H9 (cell line): ENCODE measurements at regions not wholly inside any gene's neighbourhood (a gene's known extent, or its start where the extent isn't known, plus 50 kb on each side); places are given as distances from the start of the nearest gene placed in this dataset.

Source experiments
- DNase-seq: peaks from one replicate; pipeline ENCODE4 v3.0.0-alpha.2; 2017
- H2AFZ ChIP-seq: one replicate; pipeline ENCODE4 v1.6.1; 2013; ENCODE audit warnings: mild to moderate bottlenecking, low read length, control low read depth, moderate library complexity
- H2AK5ac ChIP-seq: 2 replicates; pipeline ENCODE4 v1.6.1; 2013; ENCODE audit warnings: low read length, control low read depth, mixed read lengths; ENCODE audit not compliant: insufficient read length
- H2BK120ac ChIP-seq: one replicate; pipeline ENCODE4 v1.6.1; 2013; ENCODE audit warnings: low read depth, mild to moderate bottlenecking, low read length, control low read depth, inconsistent platforms; ENCODE audit not compliant: poor library complexity, severe bottlenecking
- H2BK12ac ChIP-seq: 2 replicates; pipeline ENCODE4 v1.6.1; 2013; ENCODE audit warnings: low read length, control low read depth, mixed read lengths, low read depth; ENCODE audit not compliant: insufficient read length
- H2BK15ac ChIP-seq: 2 replicates; pipeline ENCODE4 v1.6.1; 2013; ENCODE audit warnings: low read depth, low read length, control low read depth
- H2BK20ac ChIP-seq: one replicate; pipeline ENCODE4 v1.6.1; 2013; ENCODE audit warnings: low read depth, mild to moderate bottlenecking, low read length, control low read depth, inconsistent platforms; ENCODE audit not compliant: poor library complexity, severe bottlenecking
- H2BK5ac ChIP-seq: 2 replicates; pipeline ENCODE4 v1.6.1; 2013; ENCODE audit warnings: low read length, control low read depth, mixed read lengths; ENCODE audit not compliant: insufficient read length
- H3K14ac ChIP-seq: 2 replicates; pipeline ENCODE4 v1.6.1; 2013; ENCODE audit warnings: low read length, control low read depth; ENCODE audit not compliant: insufficient read depth
- H3K18ac ChIP-seq: 2 replicates; pipeline ENCODE4 v1.6.1; 2013; ENCODE audit warnings: low read depth, mild to moderate bottlenecking, mixed read lengths, low read length, control low read depth; ENCODE audit not compliant: insufficient read length
- H3K23ac ChIP-seq: 2 replicates; pipeline ENCODE4 v1.6.1; 2013; ENCODE audit warnings: low read length, control low read depth, mixed read lengths, low read depth; ENCODE audit not compliant: insufficient read length
- H3K23me2 ChIP-seq: 2 replicates; pipeline ENCODE4 v1.6.1; 2013; ENCODE audit warnings: low read depth, mild to moderate bottlenecking, mixed read lengths, low read length, control low read depth; ENCODE audit not compliant: insufficient read length, poor library complexity, severe bottlenecking
- H3K27ac ChIP-seq: 2 replicates; pipeline ENCODE4 v1.5.1; 2013; ENCODE audit warnings: low read length, control low read depth, mixed read lengths, low read depth; ENCODE audit not compliant: insufficient read length
- H3K27me3 ChIP-seq: 2 replicates; pipeline ENCODE4 v1.6.1; 2013; ENCODE audit warnings: low read length, control low read depth, inconsistent platforms; ENCODE audit not compliant: insufficient read depth
- H3K4ac ChIP-seq: 2 replicates; pipeline ENCODE4 v1.6.1; 2013; ENCODE audit warnings: low read depth, mild to moderate bottlenecking, control low read depth, inconsistent platforms, low read length, moderate library complexity
- H3K4me1 ChIP-seq: 2 replicates; pipeline ENCODE4 v1.6.1; 2013; ENCODE audit warnings: low read length, control low read depth, inconsistent platforms; ENCODE audit not compliant: insufficient read depth
- H3K4me2 ChIP-seq: 2 replicates; pipeline ENCODE4 v1.6.1; 2013; ENCODE audit warnings: low read length, control low read depth, mixed read lengths; ENCODE audit not compliant: insufficient read length, insufficient read depth
- H3K56ac ChIP-seq: 2 replicates; pipeline ENCODE4 v1.6.1; 2013; ENCODE audit warnings: low read depth, mild to moderate bottlenecking, mixed read lengths, low read length, control low read depth; ENCODE audit not compliant: insufficient read length
- H3K79me1 ChIP-seq: 2 replicates; pipeline ENCODE4 v1.6.1; 2013; ENCODE audit warnings: low read depth, mild to moderate bottlenecking, moderate library complexity, low read length, control low read depth, inconsistent platforms; ENCODE audit not compliant: insufficient read depth, poor library complexity, severe bottlenecking
- H3K79me2 ChIP-seq: 2 replicates; pipeline ENCODE4 v1.6.1; 2013; ENCODE audit warnings: low read length, control low read depth, inconsistent platforms; ENCODE audit not compliant: insufficient read depth
- H3K9ac ChIP-seq: 2 replicates; pipeline ENCODE4 v1.6.1; 2013; ENCODE audit warnings: low read length, control low read depth, mixed read lengths; ENCODE audit not compliant: insufficient read length; ENCODE audit errors: extremely low read depth
- H3K9me3 ChIP-seq: one replicate; pipeline ENCODE4 v1.6.1; 2013; ENCODE audit warnings: low read depth, low read length, inconsistent platforms; ENCODE audit not compliant: control insufficient read depth
- H3T11ph ChIP-seq: one replicate; pipeline ENCODE4 v1.6.1; 2013; ENCODE audit warnings: mild to moderate bottlenecking, low read length, control low read depth, inconsistent platforms
- H4K20me1 ChIP-seq: one replicate; pipeline ENCODE4 v1.6.1; 2013; ENCODE audit not compliant: control insufficient read depth, insufficient read length, insufficient read depth
- H4K5ac ChIP-seq: 2 replicates; pipeline ENCODE4 v1.6.1; 2013; ENCODE audit warnings: low read depth, mild to moderate bottlenecking, mixed read lengths, low read length, control low read depth; ENCODE audit not compliant: insufficient read length
- H4K8ac ChIP-seq: replicated peaks from 2 replicates; pipeline ENCODE4 v1.6.1; 2013; ENCODE audit warnings: low read length, control low read depth, mixed read lengths, low read depth; ENCODE audit not compliant: insufficient read length
- H4K91ac ChIP-seq: 2 replicates; pipeline ENCODE4 v1.6.1; 2013; ENCODE audit warnings: low read depth, mild to moderate bottlenecking, moderate library complexity, mixed read lengths, low read length, control low read depth; ENCODE audit not compliant: insufficient read length
- H3K27ac Mint-ChIP-seq, 3 experiments: 2 replicates in 2 of 3; 3 replicates in 1 of 3; pipeline ENCODE4 v1.8.0; 2020 to 2021; ENCODE audit warnings: mixed read lengths in 3 of 3, mild to moderate bottlenecking in 1 of 3, moderate library complexity in 1 of 3
- H3K27me3 Mint-ChIP-seq: 2 replicates; pipeline ENCODE4 v1.8.0; 2021; ENCODE audit warnings: low read depth, mild to moderate bottlenecking, moderate library complexity, mixed read lengths
- H3K36me3 Mint-ChIP-seq, 3 experiments: 2 replicates in 2 of 3; 3 replicates in 1 of 3; pipeline ENCODE4 v1.8.0; 2020 to 2021; ENCODE audit warnings: low read depth in 3 of 3, mixed read lengths in 3 of 3; ENCODE audit not compliant: insufficient read depth in 1 of 3
- H3K4me1 Mint-ChIP-seq, 2 experiments: 2 replicates each; pipeline ENCODE4 v1.8.0; 2020; ENCODE audit warnings: mixed read lengths in 2 of 2
- H3K4me3 Mint-ChIP-seq, 2 experiments: 2 replicates in 1 of 2; 3 replicates in 1 of 2; pipeline ENCODE4 v1.8.0; 2020 to 2021; ENCODE audit warnings: mild to moderate bottlenecking in 2 of 2, mixed read lengths in 2 of 2, moderate library complexity in 1 of 2
- H3K9me3 Mint-ChIP-seq, 2 experiments: 2 replicates in 1 of 2; 3 replicates in 1 of 2; pipeline ENCODE4 v1.8.0; 2020; ENCODE audit warnings: mild to moderate bottlenecking in 2 of 2, mixed read lengths in 2 of 2, moderate library complexity in 1 of 2
- WGBS: extraction: QIAGEN DNeasy Blood & Tissue Kit; methylation state at CpG from one replicate; pipeline ENCODE4 v1.1.7; 2013; ENCODE audit warnings: missing lambda C conversion rate, low lambda C conversion rate, mixed read lengths; ENCODE audit not compliant: insufficient read length; ENCODE audit errors: extremely low coverage; 5-methylcytosine and 5-hydroxymethylcytosine counted together
- TF ChIP-seq, protein P1 (sequence below): fragments of 200-600 bp; sonication (generic); conservative IDR thresholded peaks from 3 replicates; pipeline ENCODE4 v1.8.0; 2021; ENCODE audit warnings: antibody characterized with exemption, mild to moderate bottlenecking

DNA sequence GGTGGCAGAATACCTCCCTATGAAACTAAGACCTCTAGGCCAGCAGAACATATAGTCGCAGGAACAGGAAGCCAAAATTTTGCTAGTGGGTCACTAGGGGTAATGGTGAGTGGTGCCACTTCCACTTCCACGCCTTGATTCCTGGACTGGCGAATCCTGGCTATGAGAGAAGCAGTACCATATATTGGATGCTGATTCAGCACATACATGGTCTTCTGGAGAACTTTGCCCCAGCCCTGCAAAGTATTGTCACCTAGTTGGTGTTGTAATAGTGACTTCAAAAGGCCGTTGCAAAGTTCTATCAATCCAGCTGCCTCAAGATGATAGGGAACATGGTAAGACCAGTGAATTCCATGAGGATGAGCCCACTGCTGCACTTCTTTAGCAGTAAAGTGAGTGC, 769.8 kb upstream of the GYPC start:
- no peaks in the 10 kb centered on the region for H4K20me1 ChIP-seq
- no peak overlapping the region for H3K4me3 Mint-ChIP-seq
- H3K18ac ChIP-seq, result no peak overlapping the region
- H3T11ph ChIP-seq, result no peak overlapping the region
- H2BK120ac ChIP-seq, result no peak overlapping the region
- no peak overlapping the region for H3K4me2 ChIP-seq
- H2BK12ac ChIP-seq, result no peak overlapping the region
- TF ChIP-seq, protein P1, sequence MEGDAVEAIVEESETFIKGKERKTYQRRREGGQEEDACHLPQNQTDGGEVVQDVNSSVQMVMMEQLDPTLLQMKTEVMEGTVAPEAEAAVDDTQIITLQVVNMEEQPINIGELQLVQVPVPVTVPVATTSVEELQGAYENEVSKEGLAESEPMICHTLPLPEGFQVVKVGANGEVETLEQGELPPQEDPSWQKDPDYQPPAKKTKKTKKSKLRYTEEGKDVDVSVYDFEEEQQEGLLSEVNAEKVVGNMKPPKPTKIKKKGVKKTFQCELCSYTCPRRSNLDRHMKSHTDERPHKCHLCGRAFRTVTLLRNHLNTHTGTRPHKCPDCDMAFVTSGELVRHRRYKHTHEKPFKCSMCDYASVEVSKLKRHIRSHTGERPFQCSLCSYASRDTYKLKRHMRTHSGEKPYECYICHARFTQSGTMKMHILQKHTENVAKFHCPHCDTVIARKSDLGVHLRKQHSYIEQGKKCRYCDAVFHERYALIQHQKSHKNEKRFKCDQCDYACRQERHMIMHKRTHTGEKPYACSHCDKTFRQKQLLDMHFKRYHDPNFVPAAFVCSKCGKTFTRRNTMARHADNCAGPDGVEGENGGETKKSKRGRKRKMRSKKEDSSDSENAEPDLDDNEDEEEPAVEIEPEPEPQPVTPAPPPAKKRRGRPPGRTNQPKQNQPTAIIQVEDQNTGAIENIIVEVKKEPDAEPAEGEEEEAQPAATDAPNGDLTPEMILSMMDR, result no peak
- no peak overlapping the region for H3K23ac ChIP-seq
- H4K8ac ChIP-seq, result no peak overlapping the region
- no peak overlapping the region for H3K9ac ChIP-seq
- no peak overlapping the region for H2BK15ac ChIP-seq
- no peak overlapping the region for H3K27ac ChIP-seq
- no peak overlapping the region for H3K4ac ChIP-seq
- no peaks in the 10 kb centered on the region for H3K79me1 ChIP-seq
- WGBS, result no CpG with 5 or more reads among the region's 4 CpGs
- H3K9me3 Mint-ChIP-seq, result peaks cover 27 to 39% of the 10 kb centered on the region in 2 experiments
- H3K27ac Mint-ChIP-seq, result no peak overlapping the region
- H3K4me1 Mint-ChIP-seq, result no peaks in the 10 kb centered on the region
- H3K9me3 ChIP-seq, result no peaks in the 10 kb centered on the region
- H3K79me2 ChIP-seq, result no peaks in the 10 kb centered on the region
- H3K14ac ChIP-seq, result no peak overlapping the region
- H3K56ac ChIP-seq, result no peak overlapping the region
- peaks cover 4 to 19% (median 9%) of the 10 kb centered on the region in 3 experiments for H3K36me3 Mint-ChIP-seq
- no peak overlapping the region for H2AFZ ChIP-seq
- no peak overlapping the region for H2BK20ac ChIP-seq
- DNase-seq, result no peak
- H4K5ac ChIP-seq, result no peak overlapping the region
- no peaks in the 10 kb centered on the region for H3K23me2 ChIP-seq
- H3K27me3 Mint-ChIP-seq, result no peaks in the 10 kb centered on the region
- H2BK5ac ChIP-seq, result no peak overlapping the region
- H4K91ac ChIP-seq, result no peak overlapping the region
- H3K4me1 ChIP-seq, result no peaks in the 10 kb centered on the region
- H2AK5ac ChIP-seq, result no peak overlapping the region
- H3K27me3 ChIP-seq, result no peaks in the 10 kb centered on the region
